ENCODE measurements at regions not wholly inside any gene's neighbourhood (a gene's known extent, or its start where the extent isn't known, plus 50 kb on each side); places are given as distances from the start of the nearest gene placed in this dataset.

DNA sequence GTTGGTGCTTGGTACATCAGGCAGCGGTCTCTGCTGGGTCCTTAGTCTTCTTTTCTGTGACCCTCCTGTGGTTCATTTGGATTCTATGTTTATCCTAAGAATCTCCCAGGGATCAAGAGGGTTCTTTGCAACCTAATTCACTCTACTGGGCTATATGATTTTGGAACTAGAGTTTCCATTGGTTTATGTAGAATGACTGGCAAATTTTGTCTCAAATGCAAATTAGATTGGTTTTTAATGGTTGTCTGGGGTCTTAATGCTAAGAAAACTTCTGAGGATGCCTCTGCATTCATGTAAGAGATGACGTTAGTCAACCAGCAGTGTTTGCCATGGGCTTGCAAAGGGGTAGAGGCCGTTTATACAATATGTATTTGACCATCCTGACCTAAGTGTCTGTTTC, 129.8 kb upstream of the ZFP64 start:
- Histone ChIP-seq H3K9me3 (ENCODE audit: insufficient read depth, low read depth, low read length) (no peaks in the 10 kb centered on the region), H3K9me2 (replicated peaks; ENCODE audit: low read depth, low read length) (no peaks in the 10 kb centered on the region), H3K36me3 (ENCODE audit: insufficient read depth, low read length) (no peaks in the 10 kb centered on the region), H2AFZ (ENCODE audit: low read length) (no peak overlapping the region), H3K4me1 (ENCODE audit: insufficient read depth, low read length, poor library complexity, severe bottlenecking) (no peaks in the 10 kb centered on the region), H3K9ac (ENCODE audit: low read depth, low read length, poor library complexity, severe bottlenecking) (no peak overlapping the region), H3F3A (ENCODE audit: low read depth) (no peaks in the 10 kb centered on the region), H3K4me3 (ENCODE audit: low read length, poor library complexity, severe bottlenecking) (no peak overlapping the region), H3K79me2 (ENCODE audit: insufficient read depth, low read length) (no peaks in the 10 kb centered on the region), H4K20me1 (ENCODE audit: insufficient read depth, low read length, poor library complexity, severe bottlenecking) (no peaks in the 10 kb centered on the region), H3K4me2 (ENCODE audit: low read depth, low read length, poor library complexity, severe bottlenecking) (no peak overlapping the region), H3K27me3 (ENCODE audit: insufficient read depth, low read length, poor library complexity, severe bottlenecking) (no peaks in the 10 kb centered on the region)
- no peak for TF ChIP-seq EZH2phosphoT487 (IDR thresholded peaks at IDR 0.05; ENCODE audit: borderline replicate concordance)
- TF ChIP-seq, protein P1, sequence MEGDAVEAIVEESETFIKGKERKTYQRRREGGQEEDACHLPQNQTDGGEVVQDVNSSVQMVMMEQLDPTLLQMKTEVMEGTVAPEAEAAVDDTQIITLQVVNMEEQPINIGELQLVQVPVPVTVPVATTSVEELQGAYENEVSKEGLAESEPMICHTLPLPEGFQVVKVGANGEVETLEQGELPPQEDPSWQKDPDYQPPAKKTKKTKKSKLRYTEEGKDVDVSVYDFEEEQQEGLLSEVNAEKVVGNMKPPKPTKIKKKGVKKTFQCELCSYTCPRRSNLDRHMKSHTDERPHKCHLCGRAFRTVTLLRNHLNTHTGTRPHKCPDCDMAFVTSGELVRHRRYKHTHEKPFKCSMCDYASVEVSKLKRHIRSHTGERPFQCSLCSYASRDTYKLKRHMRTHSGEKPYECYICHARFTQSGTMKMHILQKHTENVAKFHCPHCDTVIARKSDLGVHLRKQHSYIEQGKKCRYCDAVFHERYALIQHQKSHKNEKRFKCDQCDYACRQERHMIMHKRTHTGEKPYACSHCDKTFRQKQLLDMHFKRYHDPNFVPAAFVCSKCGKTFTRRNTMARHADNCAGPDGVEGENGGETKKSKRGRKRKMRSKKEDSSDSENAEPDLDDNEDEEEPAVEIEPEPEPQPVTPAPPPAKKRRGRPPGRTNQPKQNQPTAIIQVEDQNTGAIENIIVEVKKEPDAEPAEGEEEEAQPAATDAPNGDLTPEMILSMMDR (conservative IDR thresholded peaks at IDR 0.05; ENCODE audit: low read length) = no peak

DNA sequence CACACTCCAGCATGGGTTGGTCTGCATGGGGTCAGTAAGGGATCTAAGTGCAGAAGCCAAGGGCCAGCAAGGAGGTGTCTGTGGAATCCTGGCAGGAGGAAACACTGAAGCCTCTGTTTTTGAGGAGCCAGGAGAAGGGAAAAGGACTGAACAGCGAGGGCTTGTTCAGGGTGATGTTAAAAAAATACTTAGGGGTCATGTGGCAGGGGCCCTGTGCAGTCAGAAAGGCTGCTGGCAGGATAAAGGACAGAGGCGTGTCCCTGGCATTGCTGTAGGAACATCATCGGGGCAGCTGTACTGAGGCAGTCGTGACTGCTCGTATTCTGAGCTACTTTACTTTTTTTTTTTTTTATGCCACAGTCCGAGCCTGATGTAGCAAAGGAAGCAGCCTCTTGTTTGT, 127.1 kb upstream of the ZFP64 start:
- Histone ChIP-seq H3K79me2 (ENCODE audit: insufficient read depth, low read length) (no peaks in the 10 kb centered on the region), H3K4me1 (ENCODE audit: insufficient read depth, low read length, poor library complexity, severe bottlenecking) (no peaks in the 10 kb centered on the region), H2AFZ (ENCODE audit: low read length) (no peak overlapping the region), H3K9ac (ENCODE audit: low read depth, low read length, poor library complexity, severe bottlenecking) (no peak overlapping the region), H3K9me3 (ENCODE audit: insufficient read depth, low read depth, low read length) (no peaks in the 10 kb centered on the region), H3F3A (ENCODE audit: low read depth) (no peaks in the 10 kb centered on the region), H3K9me2 (replicated peaks; ENCODE audit: low read depth, low read length) (no peaks in the 10 kb centered on the region), H3K27me3 (ENCODE audit: insufficient read depth, low read length, poor library complexity, severe bottlenecking) (no peaks in the 10 kb centered on the region), H3K36me3 (ENCODE audit: insufficient read depth, low read length) (no peaks in the 10 kb centered on the region), H3K4me3 (ENCODE audit: low read length, poor library complexity, severe bottlenecking) (no peak overlapping the region), H4K20me1 (ENCODE audit: insufficient read depth, low read length, poor library complexity, severe bottlenecking) (no peaks in the 10 kb centered on the region), H3K4me2 (ENCODE audit: low read depth, low read length, poor library complexity, severe bottlenecking) (no peak overlapping the region)
- no peak for TF ChIP-seq EZH2phosphoT487 (IDR thresholded peaks at IDR 0.05; ENCODE audit: borderline replicate concordance)
- TF ChIP-seq, protein P1 (conservative IDR thresholded peaks at IDR 0.05; ENCODE audit: low read length) = no peak

DNA sequence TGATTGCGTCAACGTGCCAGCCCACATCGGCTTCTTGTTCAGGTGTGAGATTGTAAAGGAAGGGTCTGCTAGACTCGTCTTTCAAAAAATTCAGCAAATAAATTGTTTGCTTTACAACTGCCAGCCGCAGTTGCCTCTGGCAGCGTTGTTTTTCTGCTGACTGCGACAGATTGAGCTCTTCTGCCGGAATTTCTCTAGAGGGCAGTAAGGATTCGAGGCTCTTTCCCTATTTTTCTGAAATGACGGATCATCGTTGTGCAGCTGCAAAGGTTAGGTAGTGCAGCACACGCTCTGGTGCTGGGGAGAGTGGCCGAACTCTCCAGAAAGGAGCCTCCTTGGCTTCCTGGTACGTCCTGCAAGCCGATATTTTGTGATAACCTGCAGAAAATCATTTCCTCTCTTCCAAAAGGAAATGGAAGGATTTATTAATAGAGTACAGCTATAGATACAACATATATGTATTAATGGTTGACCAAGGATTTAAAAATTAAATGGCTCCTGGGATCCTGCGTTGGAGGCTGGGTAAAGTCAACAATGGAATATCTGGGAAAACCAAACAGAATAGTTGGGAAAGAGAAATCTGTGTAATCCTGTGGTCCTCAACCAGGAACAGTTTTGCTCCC, 121.9 kb upstream of the ZFP64 start:
- Histone ChIP-seq H3K4me1 (ENCODE audit: insufficient read depth, low read length, poor library complexity, severe bottlenecking) (no peaks in the 10 kb centered on the region), H3K27me3 (ENCODE audit: insufficient read depth, low read length, poor library complexity, severe bottlenecking) (no peaks in the 10 kb centered on the region), H3F3A (ENCODE audit: low read depth) (no peaks in the 10 kb centered on the region), H3K9me3 (ENCODE audit: insufficient read depth, low read depth, low read length) (no peaks in the 10 kb centered on the region), H3K4me2 (ENCODE audit: low read depth, low read length, poor library complexity, severe bottlenecking) (no peak overlapping the region), H4K20me1 (ENCODE audit: insufficient read depth, low read length, poor library complexity, severe bottlenecking) (no peaks in the 10 kb centered on the region), H3K9ac (ENCODE audit: low read depth, low read length, poor library complexity, severe bottlenecking) (no peak overlapping the region), H3K9me2 (replicated peaks; ENCODE audit: low read depth, low read length) (no peaks in the 10 kb centered on the region), H3K79me2 (ENCODE audit: insufficient read depth, low read length) (no peaks in the 10 kb centered on the region), H3K4me3 (ENCODE audit: low read length, poor library complexity, severe bottlenecking) (no peak overlapping the region), H3K36me3 (ENCODE audit: insufficient read depth, low read length) (no peaks in the 10 kb centered on the region), H2AFZ (ENCODE audit: low read length) (no peak overlapping the region)
- TF ChIP-seq, protein P1 (conservative IDR thresholded peaks at IDR 0.05; ENCODE audit: low read length) = no peak
- TF ChIP-seq EZH2phosphoT487 (IDR thresholded peaks at IDR 0.05; ENCODE audit: borderline replicate concordance) = no peak
